IPS-15b (cell line): ENCODE measurements at regions not wholly inside any gene's neighbourhood (a gene's known extent, or its start where the extent isn't known, plus 50 kb on each side); places are given as distances from the start of the nearest gene placed in this dataset.

Experiments used
- H3K27me3 ChIP-seq: one replicate; pipeline ENCODE4 v1.6.1; 2013; ENCODE audit warnings: low read length; ENCODE audit not compliant: control insufficient read depth, insufficient read depth
- H3K36me3 ChIP-seq: one replicate; pipeline ENCODE4 v1.6.1; 2013; ENCODE audit warnings: low read length; ENCODE audit not compliant: control insufficient read depth, insufficient read depth
- H3K4me1 ChIP-seq: one replicate; pipeline ENCODE4 v1.6.1; 2013; ENCODE audit warnings: mild to moderate bottlenecking, low read length; ENCODE audit not compliant: control insufficient read depth, insufficient read depth
- H3K4me3 ChIP-seq: one replicate; pipeline ENCODE4 v1.5.1; 2013; ENCODE audit warnings: low read depth, low read length
- H3K9ac ChIP-seq: one replicate; pipeline ENCODE4 v1.6.1; 2013; ENCODE audit warnings: low read depth, mild to moderate bottlenecking, low read length
- H3K9me3 ChIP-seq: one replicate; pipeline ENCODE4 v1.6.1; 2013; ENCODE audit warnings: mild to moderate bottlenecking, low read length; ENCODE audit not compliant: control insufficient read depth, insufficient read depth

DNA sequence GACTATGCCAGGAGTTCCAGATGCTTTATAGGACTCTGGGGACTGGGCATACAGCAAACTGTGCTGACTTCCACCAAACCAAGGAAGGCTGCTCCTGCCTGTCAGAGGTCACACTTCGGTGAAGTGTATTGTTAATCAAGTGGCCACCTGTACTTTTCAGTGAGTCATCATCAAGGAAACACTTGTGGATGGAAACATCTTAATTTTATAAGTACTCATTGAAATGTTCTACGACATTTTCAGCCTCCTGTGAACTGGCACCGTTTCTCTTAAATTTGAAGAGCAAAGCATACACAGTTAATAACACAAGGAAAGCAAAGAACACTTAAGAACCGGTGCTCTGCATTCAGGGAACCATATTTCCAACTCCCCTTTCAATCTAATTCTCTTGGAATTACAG is 801.7 kb upstream of the DPPA4 start:
- Histone ChIP-seq H3K27me3 (no peaks in the 10 kb centered on the region), H3K4me3 (no peak overlapping the region), H3K36me3 (no peaks in the 10 kb centered on the region), H3K4me1 (no peaks in the 10 kb centered on the region), H3K9ac (no peak overlapping the region), H3K9me3 (no peaks in the 10 kb centered on the region)

DNA sequence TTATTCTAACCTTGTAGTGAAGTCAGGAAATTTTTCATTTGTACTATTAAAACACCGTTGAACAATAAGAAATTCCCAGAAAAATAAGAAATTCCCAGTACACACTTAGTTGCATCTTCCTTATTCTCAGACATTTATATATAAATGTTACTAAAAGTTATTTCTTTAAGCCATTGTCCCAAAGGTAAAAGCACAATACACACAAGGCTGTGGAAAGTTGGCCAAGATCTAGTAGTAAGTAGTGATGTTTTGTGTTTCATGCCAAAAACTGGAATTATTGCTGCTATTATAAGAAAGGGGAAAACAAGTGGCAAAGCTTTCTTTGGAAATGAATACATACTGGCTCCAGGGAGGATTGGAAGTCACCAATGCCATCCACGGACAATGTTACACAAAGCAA is 802.5 kb upstream of the DPPA4 start:
- Histone ChIP-seq H3K4me1 (no peaks in the 10 kb centered on the region), H3K27me3 (no peaks in the 10 kb centered on the region), H3K9me3 (no peaks in the 10 kb centered on the region), H3K36me3 (no peaks in the 10 kb centered on the region), H3K9ac (no peak overlapping the region), H3K4me3 (no peak overlapping the region)

GRCh38 chr3:110149763-110150162 is 812.4 kb upstream of the DPPA4 start:
- no peaks in the 10 kb centered on the region for H3K9me3 ChIP-seq
- H3K4me1 ChIP-seq = no peaks in the 10 kb centered on the region
- H3K4me3 ChIP-seq = no peak overlapping the region
- H3K9ac ChIP-seq = no peak overlapping the region
- no peaks in the 10 kb centered on the region for H3K27me3 ChIP-seq
- H3K36me3 ChIP-seq = no peaks in the 10 kb centered on the region

- Histone ChIP-seq H3K4me3 (no peak overlapping the region), H3K9me3 (no peaks in the 10 kb centered on the region), H3K4me1 (no peaks in the 10 kb centered on the region), H3K36me3 (no peaks in the 10 kb centered on the region), H3K27me3 (no peaks in the 10 kb centered on the region), H3K9ac (no peak overlapping the region)
Observed at GRCh38 chr3:110157221-110157620, 819.9 kb upstream of the DPPA4 start.

GRCh38 chr3:110164632-110165369 is 827.5 kb upstream of the DPPA4 start:
- H3K27me3 ChIP-seq = no peaks in the 10 kb centered on the region
- H3K4me3 ChIP-seq = no peak overlapping the region
- no peaks in the 10 kb centered on the region for H3K9me3 ChIP-seq
- no peak overlapping the region for H3K9ac ChIP-seq
- peaks cover 11% of the 10 kb centered on the region for H3K4me1 ChIP-seq
- no peaks in the 10 kb centered on the region for H3K36me3 ChIP-seq

DNA sequence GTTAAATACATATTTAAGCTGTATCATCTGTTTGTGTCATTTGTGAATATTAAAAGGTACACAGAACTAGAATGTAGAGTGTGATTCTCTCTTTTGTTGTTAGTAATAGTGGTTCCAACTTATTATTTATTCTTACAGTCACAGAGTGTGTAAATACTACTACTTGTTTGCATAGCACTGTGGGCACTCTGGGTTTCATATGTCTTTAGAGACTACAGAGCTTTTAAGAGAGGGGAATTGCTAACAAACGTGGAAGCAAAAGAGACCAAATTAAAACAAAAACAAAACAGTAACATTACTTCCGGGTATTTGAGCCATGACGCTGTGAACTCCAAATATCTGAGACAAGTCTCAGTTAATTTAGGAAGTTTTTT is 828.0 kb upstream of the DPPA4 start:
- no peaks in the 10 kb centered on the region for H3K27me3 ChIP-seq
- H3K9me3 ChIP-seq = no peaks in the 10 kb centered on the region
- H3K4me1 ChIP-seq = peaks cover 11% of the 10 kb centered on the region
- H3K9ac ChIP-seq = no peak overlapping the region
- no peaks in the 10 kb centered on the region for H3K36me3 ChIP-seq
- H3K4me3 ChIP-seq = no peak overlapping the region

DNA sequence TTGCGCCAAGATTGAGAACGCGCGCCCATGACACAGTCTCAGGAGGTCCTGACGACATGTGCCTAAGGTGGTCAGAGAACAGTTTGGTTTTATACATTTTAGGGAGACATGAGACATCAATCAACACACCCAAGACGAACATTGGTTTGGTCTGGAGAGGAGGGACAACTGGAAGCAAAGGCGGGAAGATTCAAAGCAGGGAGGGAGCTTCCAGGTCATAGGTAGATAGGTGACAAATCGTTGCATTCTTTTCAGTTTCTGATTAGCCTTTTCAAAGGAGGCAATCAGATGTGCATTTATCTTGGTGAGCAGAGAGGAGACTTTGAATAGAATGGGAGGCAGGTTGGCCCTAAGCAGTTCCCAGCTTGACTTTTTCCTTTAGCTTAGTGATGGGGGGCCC is 828.4 kb upstream of the DPPA4 start:
- H3K4me1 ChIP-seq = peaks cover 11% of the 10 kb centered on the region
- no peak overlapping the region for H3K9ac ChIP-seq
- no peaks in the 10 kb centered on the region for H3K36me3 ChIP-seq
- no peaks in the 10 kb centered on the region for H3K9me3 ChIP-seq
- no peaks in the 10 kb centered on the region for H3K27me3 ChIP-seq
- H3K4me3 ChIP-seq = no peak overlapping the region

GRCh38 chr3:110166791-110167190 is 829.4 kb upstream of the DPPA4 start:
- H3K36me3 ChIP-seq = no peaks in the 10 kb centered on the region

GRCh38 chr3:110174908-110175307 is 837.6 kb upstream of the DPPA4 start:
- no peaks in the 10 kb centered on the region for H3K9me3 ChIP-seq
- H3K27me3 ChIP-seq = no peaks in the 10 kb centered on the region
- no peak overlapping the region for H3K4me3 ChIP-seq
- no peaks in the 10 kb centered on the region for H3K4me1 ChIP-seq
- no peaks in the 10 kb centered on the region for H3K36me3 ChIP-seq
- no peak overlapping the region for H3K9ac ChIP-seq

More at GRCh38 chr3:110166791-110167190, 829.4 kb upstream of the DPPA4 start:
- Histone ChIP-seq H3K4me3 (no peak overlapping the region), H3K4me1 (peaks cover 11% of the 10 kb centered on the region), H3K9ac (no peak overlapping the region), H3K9me3 (no peaks in the 10 kb centered on the region), H3K27me3 (no peaks in the 10 kb centered on the region)

DNA sequence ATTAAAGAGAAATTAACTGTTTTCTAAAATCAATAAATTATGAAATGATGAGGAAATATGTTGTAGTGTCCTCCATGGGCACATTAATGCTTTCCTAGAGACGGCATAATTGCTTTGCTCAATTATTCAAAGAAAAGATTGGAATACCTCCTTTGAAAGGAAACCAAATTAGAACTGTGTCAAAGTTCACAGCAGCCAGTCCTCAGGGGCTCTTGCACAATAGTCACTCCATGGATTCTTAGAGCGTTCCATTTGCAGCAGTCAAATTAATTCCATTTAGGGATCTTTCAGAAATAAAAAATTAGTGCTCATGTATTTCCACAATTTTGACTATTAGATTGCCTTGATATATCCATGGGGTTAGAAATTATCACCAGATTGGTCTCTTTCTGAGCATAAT is 841.6 kb upstream of the DPPA4 start:
- H3K36me3 ChIP-seq = no peaks in the 10 kb centered on the region
- H3K4me1 ChIP-seq = no peaks in the 10 kb centered on the region
- H3K9ac ChIP-seq = no peak overlapping the region
- no peaks in the 10 kb centered on the region for H3K9me3 ChIP-seq
- H3K4me3 ChIP-seq = no peak overlapping the region
- no peaks in the 10 kb centered on the region for H3K27me3 ChIP-seq

DNA sequence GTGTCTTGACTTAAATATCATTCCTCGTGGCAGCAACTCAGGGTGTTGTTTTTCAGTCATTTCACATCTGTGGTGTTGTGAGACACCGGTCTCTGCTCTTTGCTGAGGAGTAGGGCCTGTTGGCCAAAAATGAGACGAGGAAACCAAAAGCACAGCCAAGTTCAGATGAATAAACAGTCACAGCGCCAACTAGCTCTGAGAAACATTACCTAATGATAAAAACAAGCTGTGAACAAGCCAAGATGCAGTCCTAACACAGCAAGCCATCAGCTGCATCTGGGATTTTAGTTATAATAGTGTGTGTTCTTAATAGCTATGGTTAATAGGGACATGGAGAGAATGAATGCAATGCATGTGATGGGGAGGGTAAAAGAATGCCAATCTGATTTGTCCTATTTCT is 843.4 kb upstream of the DPPA4 start:
- Histone ChIP-seq H3K9ac (no peak overlapping the region), H3K4me3 (no peak overlapping the region), H3K27me3 (no peaks in the 10 kb centered on the region), H3K9me3 (no peaks in the 10 kb centered on the region), H3K36me3 (no peaks in the 10 kb centered on the region), H3K4me1 (no peaks in the 10 kb centered on the region)

- H3K36me3 ChIP-seq = no peaks in the 10 kb centered on the region
- H3K27me3 ChIP-seq = no peaks in the 10 kb centered on the region
- no peaks in the 10 kb centered on the region for H3K4me1 ChIP-seq
- no peaks in the 10 kb centered on the region for H3K9me3 ChIP-seq
- H3K9ac ChIP-seq = no peak overlapping the region
- no peak overlapping the region for H3K4me3 ChIP-seq
Observed at GRCh38 chr3:110181226-110181625, 843.9 kb upstream of the DPPA4 start.
